ENCODE measurements at regions not wholly inside any gene's neighbourhood (a gene's known extent, or its start where the extent isn't known, plus 50 kb on each side); places are given as distances from the start of the nearest gene placed in this dataset.

DNA sequence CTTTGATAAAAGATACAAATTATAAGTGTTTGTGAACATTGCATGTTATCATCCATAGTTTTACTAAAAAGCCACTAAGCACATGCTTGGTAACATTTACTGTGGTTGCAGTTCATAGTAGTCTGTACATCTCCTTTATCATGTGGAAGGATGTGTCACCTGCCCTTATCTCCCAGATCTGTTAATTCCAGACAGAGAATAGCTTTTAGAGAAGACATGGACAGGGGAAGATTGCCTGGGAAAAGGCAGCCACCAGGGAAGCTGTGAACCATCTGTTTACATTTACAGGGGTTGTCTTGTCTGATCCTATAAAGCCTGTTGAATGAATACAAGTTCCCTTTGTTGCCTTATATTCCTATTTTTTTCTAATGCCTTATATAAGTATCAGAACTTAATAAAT, 396.0 kb downstream of the FAT4 start:
- no peak for TF ChIP-seq POLR2AphosphoS5 (IDR thresholded peaks at IDR 0.05; ENCODE audit: insufficient read depth in 1 of 2, low read depth in 1 of 2)
- TF ChIP-seq, protein P1, sequence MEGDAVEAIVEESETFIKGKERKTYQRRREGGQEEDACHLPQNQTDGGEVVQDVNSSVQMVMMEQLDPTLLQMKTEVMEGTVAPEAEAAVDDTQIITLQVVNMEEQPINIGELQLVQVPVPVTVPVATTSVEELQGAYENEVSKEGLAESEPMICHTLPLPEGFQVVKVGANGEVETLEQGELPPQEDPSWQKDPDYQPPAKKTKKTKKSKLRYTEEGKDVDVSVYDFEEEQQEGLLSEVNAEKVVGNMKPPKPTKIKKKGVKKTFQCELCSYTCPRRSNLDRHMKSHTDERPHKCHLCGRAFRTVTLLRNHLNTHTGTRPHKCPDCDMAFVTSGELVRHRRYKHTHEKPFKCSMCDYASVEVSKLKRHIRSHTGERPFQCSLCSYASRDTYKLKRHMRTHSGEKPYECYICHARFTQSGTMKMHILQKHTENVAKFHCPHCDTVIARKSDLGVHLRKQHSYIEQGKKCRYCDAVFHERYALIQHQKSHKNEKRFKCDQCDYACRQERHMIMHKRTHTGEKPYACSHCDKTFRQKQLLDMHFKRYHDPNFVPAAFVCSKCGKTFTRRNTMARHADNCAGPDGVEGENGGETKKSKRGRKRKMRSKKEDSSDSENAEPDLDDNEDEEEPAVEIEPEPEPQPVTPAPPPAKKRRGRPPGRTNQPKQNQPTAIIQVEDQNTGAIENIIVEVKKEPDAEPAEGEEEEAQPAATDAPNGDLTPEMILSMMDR (IDR thresholded peaks at IDR 0.05): no peak
- no peak for TF ChIP-seq POLR2A (IDR thresholded peaks at IDR 0.05)
